H1 (cell line): ENCODE measurements at regions not wholly inside any gene's neighbourhood (a gene's known extent, or its start where the extent isn't known, plus 50 kb on each side); places are given as distances from the start of the nearest gene placed in this dataset.
"Not testable (repeated sequence)": the region's sequence is repeated elsewhere in the genome, so short reads cannot be mapped to it uniquely, and the experiment has no call there.

Experiments
- ATF3 ChIP-seq: IDR thresholded peaks from 2 replicates; pipeline ENCODE4 v1.6.1; 2011; ENCODE audit warnings: low read depth, mild to moderate bottlenecking, low read length; ENCODE audit not compliant: insufficient read depth
- BRCA1 ChIP-seq: IDR thresholded peaks from 2 replicates; pipeline ENCODE4 v1.6.1; 2012; ENCODE audit warnings: low read depth, low read length, improper control_type of control experiment
- CREB1 ChIP-seq: IDR thresholded peaks from 2 replicates; pipeline ENCODE4 v1.6.1; 2012; ENCODE audit warnings: inconsistent platforms
- JUND ChIP-seq: IDR thresholded peaks from 2 replicates; pipeline ENCODE4 v1.6.1; 2011; ENCODE audit warnings: mild to moderate bottlenecking, improper control_type of control experiment, low read length
- MAX ChIP-seq: IDR thresholded peaks from 2 replicates; pipeline ENCODE4 v1.6.1; 2012; ENCODE audit warnings: inconsistent platforms
- RAD21 ChIP-seq, 2 experiments: IDR thresholded peaks in 1 of 2; conservative IDR thresholded peaks in 1 of 2; 2 replicates each; pipeline ENCODE4 v1.6.1; 2011; ENCODE audit warnings: low read depth in 2 of 2, low read length in 2 of 2, improper control_type of control experiment in 1 of 2, inconsistent platforms in 1 of 2, mild to moderate bottlenecking in 1 of 2, moderate library complexity in 1 of 2
- SP2 ChIP-seq: IDR thresholded peaks from 2 replicates; pipeline ENCODE4 v1.6.1; 2012; ENCODE audit warnings: mild to moderate bottlenecking, low read length, inconsistent platforms
- TAF1 ChIP-seq: IDR thresholded peaks from 2 replicates; pipeline ENCODE4 v1.6.1; 2011; ENCODE audit warnings: mild to moderate bottlenecking, low read depth, low read length
- USF2 ChIP-seq: IDR thresholded peaks from 2 replicates; pipeline ENCODE4 v1.6.1; 2011; ENCODE audit warnings: low read length, improper control_type of control experiment
- YY1 ChIP-seq: IDR thresholded peaks from 2 replicates; pipeline ENCODE4 v1.6.1; 2011; ENCODE audit warnings: low read depth, mild to moderate bottlenecking, low read length
- TF ChIP-seq, protein P1 (sequence below), 3 experiments: IDR thresholded peaks; 1 replicate in 2 of 3; 2 replicates in 1 of 3; pipeline versions ENCODE4 v1.5.1 to v1.6.1; 2011; ENCODE audit warnings: low read length in 3 of 3, mild to moderate bottlenecking in 3 of 3, inconsistent platforms in 2 of 3, low read depth in 1 of 3, moderate library complexity in 1 of 3; ENCODE audit not compliant: insufficient read depth in 1 of 3; ENCODE audit errors: control extremely low read depth in 1 of 3

DNA sequence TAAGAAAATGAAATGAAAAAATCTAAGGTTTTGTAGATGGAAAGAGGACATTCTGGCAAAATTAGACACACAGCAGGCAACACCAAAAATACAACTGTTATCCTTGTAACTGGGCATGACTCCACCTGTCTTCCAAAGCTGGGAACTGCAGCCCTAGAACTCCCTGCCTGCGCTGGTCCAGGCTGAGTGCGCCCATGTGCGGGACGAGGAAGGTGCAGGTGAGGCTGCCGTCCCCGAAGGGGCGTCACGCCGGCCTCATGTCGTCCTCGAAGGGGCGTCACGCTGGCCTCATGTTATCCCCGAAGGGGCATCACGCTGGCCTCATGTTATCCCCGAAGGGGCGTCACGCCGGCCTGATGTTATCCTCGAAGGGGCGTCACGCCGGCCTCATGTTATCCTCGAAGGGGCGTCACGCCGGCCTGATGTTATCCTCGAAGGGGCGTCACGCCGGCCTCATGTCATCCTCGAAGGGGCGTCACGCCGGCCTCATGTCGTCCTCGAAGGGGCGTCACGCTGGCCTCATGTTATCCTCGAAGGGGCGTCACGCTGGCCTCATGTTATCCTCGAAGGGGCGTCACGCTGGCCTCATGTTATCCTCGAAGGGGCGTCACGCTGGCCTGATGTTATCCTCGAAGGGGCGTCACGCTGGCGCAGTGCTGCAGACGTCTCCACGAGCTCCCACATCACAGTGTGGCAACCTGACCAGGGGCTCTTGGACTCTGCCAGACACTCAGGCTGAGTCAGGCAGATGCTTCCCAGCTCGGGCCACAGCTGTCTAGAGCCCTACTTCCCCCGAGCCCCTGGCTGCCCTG is 100.3 kb upstream of the SALL3 start:
- not testable (repeated sequence) for TF ChIP-seq BRCA1, ATF3, SP2, TAF1, CREB1, JUND, USF2, YY1
- TF ChIP-seq, protein P1, sequence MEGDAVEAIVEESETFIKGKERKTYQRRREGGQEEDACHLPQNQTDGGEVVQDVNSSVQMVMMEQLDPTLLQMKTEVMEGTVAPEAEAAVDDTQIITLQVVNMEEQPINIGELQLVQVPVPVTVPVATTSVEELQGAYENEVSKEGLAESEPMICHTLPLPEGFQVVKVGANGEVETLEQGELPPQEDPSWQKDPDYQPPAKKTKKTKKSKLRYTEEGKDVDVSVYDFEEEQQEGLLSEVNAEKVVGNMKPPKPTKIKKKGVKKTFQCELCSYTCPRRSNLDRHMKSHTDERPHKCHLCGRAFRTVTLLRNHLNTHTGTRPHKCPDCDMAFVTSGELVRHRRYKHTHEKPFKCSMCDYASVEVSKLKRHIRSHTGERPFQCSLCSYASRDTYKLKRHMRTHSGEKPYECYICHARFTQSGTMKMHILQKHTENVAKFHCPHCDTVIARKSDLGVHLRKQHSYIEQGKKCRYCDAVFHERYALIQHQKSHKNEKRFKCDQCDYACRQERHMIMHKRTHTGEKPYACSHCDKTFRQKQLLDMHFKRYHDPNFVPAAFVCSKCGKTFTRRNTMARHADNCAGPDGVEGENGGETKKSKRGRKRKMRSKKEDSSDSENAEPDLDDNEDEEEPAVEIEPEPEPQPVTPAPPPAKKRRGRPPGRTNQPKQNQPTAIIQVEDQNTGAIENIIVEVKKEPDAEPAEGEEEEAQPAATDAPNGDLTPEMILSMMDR (IDR thresholded peaks at IDR 0.05; ENCODE audit: control extremely low read depth in 1 of 3, insufficient read depth in 1 of 3, low read depth in 1 of 3, low read length in 3 of 3) = peak; percentile 54 to 87 (median 80)
- TF ChIP-seq RAD21 (IDR thresholded peaks at IDR 0.05 in 1 of 2, conservative IDR thresholded peaks at IDR 0.05 in 1 of 2; ENCODE audit: low read depth in 2 of 2, low read length in 2 of 2) (peak; percentile 51 to 64), MAX (peak; percentile 97)
